Mesothelial cell of epicardium (in vitro differentiated cells): ENCODE measurements at regions not wholly inside any gene's neighbourhood (a gene's known extent, or its start where the extent isn't known, plus 50 kb on each side); places are given as distances from the start of the nearest gene placed in this dataset.

Experiments used
- DNase-seq, 2 experiments: peaks; one replicate each; pipeline ENCODE4 v3.0.0; 2021; ENCODE audit warnings: low spot score in 2 of 2; ENCODE audit not compliant: unreplicated experiment in 2 of 2
- H3K27ac Mint-ChIP-seq: 2 replicates; pipeline ENCODE4 v1.8.0; 2021; ENCODE audit warnings: mixed read lengths
- H3K27me3 Mint-ChIP-seq: 2 replicates; pipeline ENCODE4 v1.8.0; 2021; ENCODE audit warnings: low read depth, mixed read lengths
- H3K36me3 Mint-ChIP-seq: 2 replicates; pipeline ENCODE4 v1.8.0; 2021; ENCODE audit warnings: mixed read lengths
- H3K4me1 Mint-ChIP-seq: 2 replicates; pipeline ENCODE4 v1.8.0; 2021; ENCODE audit warnings: mixed read lengths
- H3K4me3 Mint-ChIP-seq: 2 replicates; pipeline ENCODE4 v1.8.0; 2021; ENCODE audit warnings: mild to moderate bottlenecking, moderate library complexity, mixed read lengths
- H3K9me3 Mint-ChIP-seq: 2 replicates; pipeline ENCODE4 v1.8.0; 2021; ENCODE audit warnings: mixed read lengths
- CTCF ChIP-seq: fragments of 200-600 bp; sonication (generic); IDR thresholded peaks from one replicate; pipeline ENCODE4 v1.5.0; 2021; ENCODE audit warnings: antibody characterized with exemption; ENCODE audit not compliant: unreplicated experiment

GRCh38 chr1:187911820-187912219, 1083.1 kb downstream of the PLA2G4A start:
- H3K4me3 Mint-ChIP-seq = no peak overlapping the region
- no peaks in the 10 kb centered on the region for H3K36me3 Mint-ChIP-seq
- H3K9me3 Mint-ChIP-seq = no peaks in the 10 kb centered on the region
- no peak for TF ChIP-seq CTCF
- DNase-seq = no peak
- H3K27ac Mint-ChIP-seq = no peak overlapping the region
- H3K4me1 Mint-ChIP-seq = no peaks in the 10 kb centered on the region
- H3K27me3 Mint-ChIP-seq = no peaks in the 10 kb centered on the region

- DNase-seq = no peak
- no peaks in the 10 kb centered on the region for H3K27me3 Mint-ChIP-seq
- H3K27ac Mint-ChIP-seq = no peak overlapping the region
- no peaks in the 10 kb centered on the region for H3K9me3 Mint-ChIP-seq
- TF ChIP-seq CTCF = no peak
- H3K36me3 Mint-ChIP-seq = no peaks in the 10 kb centered on the region
- no peak overlapping the region for H3K4me3 Mint-ChIP-seq
- peaks cover 8% of the 10 kb centered on the region for H3K4me1 Mint-ChIP-seq
These were observed 1092.2 kb downstream of the PLA2G4A start for GRCh38 chr1:187920976-187921375.

- no peak for DNase-seq
- no peak for TF ChIP-seq CTCF
- Mint-ChIP-seq H3K27ac (no peak overlapping the region), H3K4me1 (peaks cover 8% of the 10 kb centered on the region), H3K27me3 (no peaks in the 10 kb centered on the region), H3K36me3 (no peaks in the 10 kb centered on the region), H3K4me3 (no peak overlapping the region), H3K9me3 (no peaks in the 10 kb centered on the region)
These were observed 1092.7 kb downstream of the PLA2G4A start for GRCh38 chr1:187921426-187921825.

GRCh38 chr1:187922255-187922654, 1093.5 kb downstream of the PLA2G4A start:
- no peak for TF ChIP-seq CTCF
- H3K27ac Mint-ChIP-seq = no peak overlapping the region
- no peak for DNase-seq
- H3K27me3 Mint-ChIP-seq = no peaks in the 10 kb centered on the region
- H3K9me3 Mint-ChIP-seq = no peaks in the 10 kb centered on the region
- peaks cover 8% of the 10 kb centered on the region for H3K4me1 Mint-ChIP-seq
- H3K4me3 Mint-ChIP-seq = no peak overlapping the region
- H3K36me3 Mint-ChIP-seq = no peaks in the 10 kb centered on the region

GRCh38 chr1:187924252-187924651, 1095.5 kb downstream of the PLA2G4A start:
- peaks cover 8% of the 10 kb centered on the region for H3K4me1 Mint-ChIP-seq
- TF ChIP-seq CTCF = no peak
- DNase-seq = no peak
- no peak overlapping the region for H3K27ac Mint-ChIP-seq
- H3K4me3 Mint-ChIP-seq = no peak overlapping the region
- H3K9me3 Mint-ChIP-seq = no peaks in the 10 kb centered on the region
- no peaks in the 10 kb centered on the region for H3K36me3 Mint-ChIP-seq
- no peaks in the 10 kb centered on the region for H3K27me3 Mint-ChIP-seq

GRCh38 chr1:187928288-187928687, 1099.5 kb downstream of the PLA2G4A start:
- no peak for TF ChIP-seq CTCF
- Mint-ChIP-seq H3K27me3 (no peaks in the 10 kb centered on the region), H3K9me3 (no peaks in the 10 kb centered on the region), H3K4me3 (no peak overlapping the region), H3K27ac (no peak overlapping the region), H3K36me3 (no peaks in the 10 kb centered on the region), H3K4me1 (peaks cover 3% of the 10 kb centered on the region)
- DNase-seq = no peak
